ENCODE measurements at regions not wholly inside any gene's neighbourhood (a gene's known extent, or its start where the extent isn't known, plus 50 kb on each side); places are given as distances from the start of the nearest gene placed in this dataset.

GRCh38 chr2:188119112-188119838 is 172.4 kb upstream of the GULP1 start:
- intact Hi-C loops (cut with DNase I) = no loop called here
- Histone ChIP-seq H3K27ac (no peak overlapping the region), H3K4me1 (peaks cover 0 to 5% (median 0%) of the 10 kb centered on the region in 9 donors), H3K27me3 (no peaks in the 10 kb centered on the region), H3K9me3 (peaks cover 0 to 3% (median 0%) of the 10 kb centered on the region in 11 donors), H3K4me3 (no peak overlapping the region), H3K36me3 (no peaks in the 10 kb centered on the region)
- DNase-seq (no peak), ATAC-seq (no peak)
- TF ChIP-seq CTCF (IDR thresholded peaks at IDR 0.05) = no peak
- 70 to 77% methylated on average over 5 of the region's 5 CpGs for WGBS, 2 donors

GRCh38 chr2:188122985-188123384 is 168.7 kb upstream of the GULP1 start:
- Histone ChIP-seq H3K27ac (no peak overlapping the region), H3K4me3 (peak overlapping the region in 2 of 10 donors; percentile 11), H3K9me3 (peaks cover 0 to 3% (median 0%) of the 10 kb centered on the region in 11 donors), H3K4me1 (peaks cover 0 to 5% (median 0%) of the 10 kb centered on the region in 9 donors), H3K36me3 (no peaks in the 10 kb centered on the region), H3K27me3 (no peaks in the 10 kb centered on the region)
- TF ChIP-seq CTCF (IDR thresholded peaks at IDR 0.05) = no peak
- ATAC-seq (no peak), DNase-seq (no peak)
- intact Hi-C loops (cut with DNase I) = no loop called here

GRCh38 chr2:188129677-188130076 is 162.0 kb upstream of the GULP1 start:
- intact Hi-C loops (cut with DNase I) = no loop called here
- no peak for TF ChIP-seq CTCF (IDR thresholded peaks at IDR 0.05)
- ATAC-seq (no peak), DNase-seq (no peak)
- H3K27me3 ChIP-seq = no peaks in the 10 kb centered on the region
- H3K4me3 ChIP-seq = no peak overlapping the region
- no peaks in the 10 kb centered on the region for H3K9me3 ChIP-seq
- peaks cover 0 to 17% (median 0%) of the 10 kb centered on the region in 9 donors for H3K4me1 ChIP-seq
- 92% methylated on average over 4 of the region's 4 CpGs for WGBS, 2 donors
- H3K27ac ChIP-seq = no peak overlapping the region
- no peaks in the 10 kb centered on the region for H3K36me3 ChIP-seq

- no peak for TF ChIP-seq CTCF (IDR thresholded peaks at IDR 0.05)
- intact Hi-C loops (cut with DNase I) = no loop called here
- Histone ChIP-seq H3K27me3 (no peaks in the 10 kb centered on the region), H3K36me3 (no peaks in the 10 kb centered on the region), H3K4me3 (no peak overlapping the region), H3K4me1 (peaks cover 0 to 17% (median 0%) of the 10 kb centered on the region in 9 donors), H3K9me3 (no peaks in the 10 kb centered on the region), H3K27ac (no peak overlapping the region)
- DNase-seq (no peak), ATAC-seq (peak in 1 of 8 donors; percentile 30)
Observed at GRCh38 chr2:188130317-188130716, 161.4 kb upstream of the GULP1 start.

Measured in heart right ventricle (tissue), 16 donors.